ENCODE measurements at regions not wholly inside any gene's neighbourhood (a gene's known extent, or its start where the extent isn't known, plus 50 kb on each side); places are given as distances from the start of the nearest gene placed in this dataset.

GRCh38 chr3:127426444-127427153 lies 138.8 kb upstream of the PRR20G start:
- TF ChIP-seq MAX (IDR thresholded peaks at IDR 0.05; ENCODE audit: low read depth, low read length), result no peak
- no peak for TF ChIP-seq POLR2A (IDR thresholded peaks at IDR 0.05; ENCODE audit: extremely low read depth, insufficient read length)
- TF ChIP-seq CTCF (IDR thresholded peaks at IDR 0.05; ENCODE audit: low read depth, low read length), result no peak
- no peak for TF ChIP-seq MYC (IDR thresholded peaks at IDR 0.05; ENCODE audit: low read depth, low read length)
- no peak overlapping the region for H3K4me3 ChIP-seq (ENCODE audit: low read depth, low read length)
- no peak for DNase-seq (ENCODE audit: low read depth)

- DNase-seq (ENCODE audit: low read depth), result no peak
- TF ChIP-seq MAX (IDR thresholded peaks at IDR 0.05; ENCODE audit: low read depth, low read length), result no peak
- TF ChIP-seq MYC (IDR thresholded peaks at IDR 0.05; ENCODE audit: low read depth, low read length), result no peak
- no peak for TF ChIP-seq POLR2A (IDR thresholded peaks at IDR 0.05; ENCODE audit: extremely low read depth, insufficient read length)
- TF ChIP-seq CTCF (IDR thresholded peaks at IDR 0.05; ENCODE audit: low read depth, low read length), result no peak
These were observed 137.9 kb upstream of the PRR20G start for GRCh38 chr3:127425505-127426443.

GRCh38 chr3:127424766-127425504 lies 137.1 kb upstream of the PRR20G start:
- TF ChIP-seq MAX (IDR thresholded peaks at IDR 0.05; ENCODE audit: low read depth, low read length) (no peak), CTCF (IDR thresholded peaks at IDR 0.05; ENCODE audit: low read depth, low read length) (no peak)
- no peak overlapping the region for H3K4me3 ChIP-seq (ENCODE audit: low read depth, low read length)
- no peak for DNase-seq (ENCODE audit: low read depth)

More at GRCh38 chr3:127425505-127426443, 137.9 kb upstream of the PRR20G start:
- no peak overlapping the region for H3K4me3 ChIP-seq (ENCODE audit: low read depth, low read length)

- TF ChIP-seq MAX (IDR thresholded peaks at IDR 0.05; ENCODE audit: low read depth, low read length), result no peak
- TF ChIP-seq CTCF (IDR thresholded peaks at IDR 0.05; ENCODE audit: low read depth, low read length), result no peak
- no peak for TF ChIP-seq MYC (IDR thresholded peaks at IDR 0.05; ENCODE audit: low read depth, low read length)
- no peak for TF ChIP-seq POLR2A (IDR thresholded peaks at IDR 0.05; ENCODE audit: extremely low read depth, insufficient read length)
These were observed 136.3 kb upstream of the PRR20G start for GRCh38 chr3:127423856-127424765.

More at GRCh38 chr3:127423856-127424765, 136.3 kb upstream of the PRR20G start:
- H3K4me3 ChIP-seq (ENCODE audit: low read depth, low read length), result no peak overlapping the region
- DNase-seq (ENCODE audit: low read depth), result no peak

Measured in NB4 (cell line).